K562 (cell line): ENCODE measurements at regions not wholly inside any gene's neighbourhood (a gene's known extent, or its start where the extent isn't known, plus 50 kb on each side); places are given as distances from the start of the nearest gene placed in this dataset.

ENCODE experiments used
- ATAC-seq: fragments of 200-7000 bp; cut with Tn5 transposase; 3 replicates; pipeline ENCODE4 v1.9.1; 2020; ENCODE audit warnings: moderate library complexity
- BruUV-seq: library from RNA; stranded (reverse); fragments of 400-500 nt; replicated peaks from 2 replicates; lab custom pipeline; 2021; lab: Mats Ljungman, UMichigan
- CTCF ChIA-PET: fragments of 300-600 bp; formaldehyde crosslinking; extraction: SDS; loops from one replicate; lab custom pipeline; 2021; ENCODE audit warnings: low intra/inter-chr PET ratio; lab: Yijun Ruan, JAX
- POLR2A ChIA-PET: fragments of 300-600, 350-650 bp; sonication (Branson Sonifier 250); formaldehyde crosslinking; extraction: SDS; loops from one replicate; lab custom pipeline; 2021; ENCODE audit warnings: antibody characterized with exemption, inconsistent platforms; lab: Yijun Ruan, JAX
- DNase-seq, 4 experiments: peaks; one replicate each; pipeline versions ENCODE4 v3.0.0 to v3.0.0-alpha.2; 2011 to 2018; ENCODE audit warnings: low spot score in 3 of 4, mixed read lengths in 3 of 4; ENCODE audit errors: extremely low read depth in 1 of 4
- FAIRE-seq: peaks from 2 replicates; lab custom pipeline; 2011; peaks lifted over from hg19 to GRCh38; lab: Jason Lieb, UNC
- H2AFZ ChIP-seq: 2 replicates; pipeline ENCODE4 v1.6.0; 2011; ENCODE audit warnings: low read depth, low read length, control low read depth, inconsistent platforms
- H3K27ac ChIP-seq: fragments of 200-600 bp; 3 replicates; pipeline ENCODE4 v1.8.0; 2011; ENCODE audit warnings: low read depth, mild to moderate bottlenecking, control low read depth, inconsistent platforms, low read length, moderate library complexity, mixed read lengths; ENCODE audit errors: extremely low read depth
- H3K27me3 ChIP-seq, 2 experiments: fragments of 300-600 bp in 1 of 2; 2 replicates in 1 of 2; 3 replicates in 1 of 2; pipeline versions ENCODE4 v1.6.0 to v1.8.0; 2011; ENCODE audit warnings: inconsistent platforms in 2 of 2, low read length in 2 of 2, mild to moderate bottlenecking in 1 of 2, mixed read lengths in 1 of 2, moderate library complexity in 1 of 2; ENCODE audit not compliant: control insufficient read depth in 2 of 2, insufficient read depth in 2 of 2
- H3K36me3 ChIP-seq: fragments of 300-600 bp; 3 replicates; pipeline ENCODE4 v1.8.0; 2011; ENCODE audit warnings: mild to moderate bottlenecking, low read length, inconsistent platforms; ENCODE audit not compliant: control insufficient read depth, insufficient read depth
- H3K4me1 ChIP-seq, 2 experiments: fragments of 200-600 bp in 1 of 2; replicated peaks in 1 of 2; 2 replicates in 1 of 2; 3 replicates in 1 of 2; pipeline versions ENCODE4 v1.5.1 to v1.8.0; 2011; ENCODE audit warnings: inconsistent platforms in 2 of 2, low read length in 2 of 2, mild to moderate bottlenecking in 1 of 2, mixed read lengths in 1 of 2, moderate library complexity in 1 of 2; ENCODE audit not compliant: control insufficient read depth in 2 of 2, insufficient read depth in 2 of 2
- H3K4me2 ChIP-seq: 2 replicates; pipeline ENCODE4 v1.6.1; 2011; ENCODE audit warnings: low read length, control low read depth, inconsistent platforms, mixed read lengths; ENCODE audit not compliant: insufficient read depth
- H3K4me3 ChIP-seq: fragments of 200-600 bp; sonication (generic), shearing (Covaris generic); 2 replicates; pipeline ENCODE4 v1.5.1; 2016; ENCODE audit warnings: control low read depth, inconsistent platforms
- H3K79me2 ChIP-seq: fragments of 200-600 bp; 3 replicates; pipeline ENCODE4 v1.8.0; 2011; ENCODE audit warnings: low read length, inconsistent platforms; ENCODE audit not compliant: control insufficient read depth, insufficient read depth
- H3K9ac ChIP-seq, 2 experiments: 2 replicates each; pipeline versions ENCODE4 v1.6.0 to v1.6.1; 2011; ENCODE audit warnings: low read depth in 2 of 2, low read length in 2 of 2, control low read depth in 1 of 2, inconsistent platforms in 1 of 2, mild to moderate bottlenecking in 1 of 2, mixed read lengths in 1 of 2; ENCODE audit not compliant: insufficient read depth in 1 of 2
- H3K9me1 ChIP-seq: one replicate; pipeline ENCODE4 v1.6.0; 2011; ENCODE audit warnings: inconsistent platforms, mild to moderate bottlenecking, low read length, moderate library complexity; ENCODE audit not compliant: control insufficient read depth, insufficient read depth
- H3K9me3 ChIP-seq: replicated peaks from 2 replicates; pipeline ENCODE4 v1.5.1; 2011; ENCODE audit warnings: low read depth, low read length, inconsistent platforms; ENCODE audit not compliant: control insufficient read depth, insufficient read depth
- H4K20me1 ChIP-seq: replicated peaks from 2 replicates; pipeline ENCODE4 v1.6.1; 2011; ENCODE audit warnings: low read length, inconsistent platforms, mixed read lengths; ENCODE audit not compliant: control insufficient read depth, insufficient read depth
- E2F4 ChIP-seq: sonication (generic); formaldehyde crosslinking; IDR thresholded peaks from 2 replicates; pipeline ENCODE4 v1.8.0; 2022; ENCODE audit warnings: mild to moderate bottlenecking, low read depth, missing genetic modification reagents
- E2F5 ChIP-seq: sonication (generic); formaldehyde crosslinking; IDR thresholded peaks from 2 replicates; pipeline ENCODE4 v1.8.0; 2022; ENCODE audit warnings: mild to moderate bottlenecking, missing genetic modification reagents
- ESRRB ChIP-seq: fragments of 250-450 bp; sonication (Bioruptor Pico); IDR thresholded peaks from 2 replicates; pipeline ENCODE4 v1.5.0; 2020; ENCODE audit warnings: mild to moderate bottlenecking, moderate library complexity, borderline replicate concordance
- FUS ChIP-seq: fragments of 200-400 bp; formaldehyde crosslinking; optimal IDR thresholded peaks from 2 replicates; pipeline ENCODE3; 2017; ENCODE audit warnings: low read depth, low read length
- HDAC2 ChIP-seq: fragments of 450-650 bp; IDR thresholded peaks from 2 replicates; pipeline ENCODE4 v1.6.1; 2016; ENCODE audit warnings: mild to moderate bottlenecking
- HNRNPH1 ChIP-seq: fragments of 200-400 bp; formaldehyde crosslinking; optimal IDR thresholded peaks from 2 replicates; pipeline ENCODE3; 2017; ENCODE audit warnings: low read depth, mild to moderate bottlenecking, low read length, moderate library complexity
- IRF2 ChIP-seq: sonication (generic); formaldehyde crosslinking; IDR thresholded peaks from 2 replicates; pipeline ENCODE4 v1.8.1; 2022; ENCODE audit warnings: mild to moderate bottlenecking, missing genetic modification reagents
- MAFG ChIP-seq: fragments of 450-650 bp; conservative IDR thresholded peaks from 2 replicates; pipeline ENCODE4 v1.6.1; 2016; ENCODE audit warnings: missing genetic modification characterization, missing compliant biosample characterization
- MTA1 ChIP-seq: fragments of 450-650 bp; IDR thresholded peaks from 2 replicates; pipeline ENCODE4 v1.6.1; 2017; ENCODE audit warnings: borderline replicate concordance
- NCOR1 ChIP-seq: fragments of 450-650 bp; IDR thresholded peaks from 2 replicates; pipeline ENCODE4 v1.6.1; 2016; ENCODE audit warnings: mild to moderate bottlenecking, moderate library complexity
- NR2C1 ChIP-seq, 2 experiments: fragments of 450-650 bp; IDR thresholded peaks; 2 replicates each; pipeline ENCODE4 v1.6.1; 2017; ENCODE audit warnings: mild to moderate bottlenecking in 2 of 2, antibody characterized with exemption in 1 of 2, inconsistent platforms in 1 of 2, missing compliant biosample characterization in 1 of 2, missing genetic modification characterization in 1 of 2
- PHF20 ChIP-seq: fragments of 450-650 bp; IDR thresholded peaks from 2 replicates; pipeline ENCODE4 v1.6.1; 2018; ENCODE audit not compliant: partially characterized antibody
- ZFP30 ChIP-seq: fragments of 250-450 bp; sonication (Bioruptor Pico); IDR thresholded peaks from 2 replicates; pipeline ENCODE4 v1.8.0; 2022; ENCODE audit warnings: moderate library complexity, mild to moderate bottlenecking, inconsistent platforms, borderline replicate concordance
- ZHX1 ChIP-seq: fragments of 150-350 bp; conservative IDR thresholded peaks from 2 replicates; pipeline ENCODE4 v1.6.1; 2014; ENCODE audit warnings: low read length
- ZNF224 ChIP-seq: sonication (generic); formaldehyde crosslinking; IDR thresholded peaks from 2 replicates; pipeline ENCODE4 v1.8.0; 2022; ENCODE audit warnings: mild to moderate bottlenecking, missing genetic modification reagents
- ZNF583 ChIP-seq: fragments of 250-450 bp; sonication (Bioruptor Pico); IDR thresholded peaks from 2 replicates; pipeline ENCODE4 v1.4.0; 2020
- ZNF778 ChIP-seq: fragments of 450-650 bp; formaldehyde crosslinking; IDR thresholded peaks from 2 replicates; pipeline ENCODE4 v1.4.0; 2020; ENCODE audit warnings: mild to moderate bottlenecking, moderate library complexity
- WGBS: fragments of 100-300 bp; shearing (Covaris generic); methylation state at CpG from one replicate; pipeline ENCODE4 v1.1.6; 2016; ENCODE audit warnings: low coverage, mixed read lengths; ENCODE audit not compliant: insufficient coverage; ENCODE audit errors: missing lambda C conversion rate; 5-methylcytosine and 5-hydroxymethylcytosine counted together
- in situ Hi-C: fragments of 300-500 bp; cut with MboI; formaldehyde crosslinking; loops from 4 replicates; pipeline ENCODE4 v1.15.0; 2018; ENCODE audit warnings: inconsistent platforms, mixed read lengths
- intact Hi-C: fragments of 100-400 bp; cut with micrococcal nuclease; formaldehyde crosslinking; loops from 2 replicates; pipeline ENCODE4 v1.14.2; 2022

- intact Hi-C loops, result no loop called here
- no peak for ATAC-seq
- 0% methylated on average over 3 of the region's 4 CpGs for WGBS
- TF ChIP-seq ZNF778 (CRISPR knock-in tag) (no peak), E2F4 (no peak), MAFG (tag) (no peak), ZHX1 (no peak), PHF20 (no peak), E2F5 (no peak), ZNF583 (CRISPR knock-in tag) (no peak), ZNF224 (CRISPR knock-in tag) (no peak), ESRRB (CRISPR knock-in tag) (no peak), HNRNPH1 (no peak), FUS (no peak), MTA1 (no peak), ZFP30 (CRISPR knock-in tag) (no peak), HDAC2 (no peak), NCOR1 (no peak), IRF2 (no peak), NR2C1 (IDR thresholded peaks at IDR 0.05) (no peak), NR2C1 (tag; IDR thresholded peaks at IDR 0.05) (no peak)
- H3K9ac ChIP-seq, result no peak overlapping the region
- no peak for FAIRE-seq
- in situ Hi-C loops, result no loop called here
- DNase-seq, result no peak
- no peaks in the 10 kb centered on the region for H3K9me3 ChIP-seq
- ChIA-PET CTCF (no interaction called here), POLR2A (no interaction called here)
- no peak overlapping the region for H3K4me2 ChIP-seq
- H2AFZ ChIP-seq, result no peak overlapping the region
- no peaks in the 10 kb centered on the region for H3K27me3 ChIP-seq
- H3K4me3 ChIP-seq, result no peak overlapping the region
- no peaks in the 10 kb centered on the region for H3K9me1 ChIP-seq
- no peaks in the 10 kb centered on the region for H4K20me1 ChIP-seq
- BruUV-seq, result no TSS peak
- H3K79me2 ChIP-seq, result no peaks in the 10 kb centered on the region
- no peaks in the 10 kb centered on the region for H3K4me1 ChIP-seq
- no peaks in the 10 kb centered on the region for H3K36me3 ChIP-seq
- H3K27ac ChIP-seq, result no peak overlapping the region
Measured at GRCh38 chr3:63179862-63180522, 98.1 kb upstream of the SYNPR start.
